PC-9 (cell line): ENCODE measurements at regions not wholly inside any gene's neighbourhood (a gene's known extent, or its start where the extent isn't known, plus 50 kb on each side); places are given as distances from the start of the nearest gene placed in this dataset.
"Not testable (repeated sequence)": the region's sequence is repeated elsewhere in the genome, so short reads cannot be mapped to it uniquely, and the experiment has no call there.

Experiments
- BruUV-seq: library from RNA; stranded (reverse); fragments of 400-500 nt; replicated peaks from 2 replicates; lab custom pipeline; 2021; lab: Mats Ljungman, UMichigan
- CTCF ChIA-PET: fragments of 300-600 bp; sonication (Branson Sonifier 250); formaldehyde crosslinking; loops from one replicate; lab custom pipeline; 2022; ENCODE audit warnings: antibody characterized with exemption; lab: Charles Lee
- POLR2A ChIA-PET: fragments of 300-600 bp; sonication (Branson Sonifier 250); formaldehyde crosslinking; loops from one replicate; lab custom pipeline; 2022; ENCODE audit warnings: antibody characterized with exemption; ENCODE audit not compliant: unreplicated experiment; lab: Charles Lee
- DNase-seq, 2 experiments: peaks; one replicate each; pipeline versions ENCODE4 v3.0.0 to v3.0.0-alpha.2; 2015 to 2022; ENCODE audit warnings: mixed read lengths in 1 of 2
- H2AFZ ChIP-seq: fragments of 200-600 bp; sonication (generic); 2 replicates; pipeline ENCODE4 v1.8.1; 2017; ENCODE audit warnings: antibody characterized with exemption
- H3F3A ChIP-seq: fragments of 200-600 bp; sonication (generic); 2 replicates; pipeline ENCODE4 v1.8.1; 2017; ENCODE audit warnings: antibody characterized with exemption, mild to moderate bottlenecking, low read depth; ENCODE audit not compliant: insufficient read depth
- H3K27ac ChIP-seq: fragments of 200-600 bp; sonication (generic); 2 replicates; pipeline ENCODE4 v1.6.1; 2016; ENCODE audit warnings: mixed run types
- H3K27me3 ChIP-seq: fragments of 200-600 bp; sonication (generic); 2 replicates; pipeline ENCODE4 v1.6.1; 2016; ENCODE audit warnings: low read depth, mixed run types; ENCODE audit not compliant: insufficient read depth
- H3K36me3 ChIP-seq: fragments of 200-600 bp; sonication (generic); 2 replicates; pipeline ENCODE4 v1.6.1; 2016; ENCODE audit warnings: low read depth, mixed run types
- H3K4me1 ChIP-seq: fragments of 200-600 bp; sonication (generic); replicated peaks from 2 replicates; pipeline ENCODE4 v1.6.1; 2016; ENCODE audit warnings: mixed run types; ENCODE audit not compliant: insufficient read depth
- H3K4me2 ChIP-seq: fragments of 200-600 bp; sonication (generic); 2 replicates; pipeline ENCODE4 v1.6.1; 2017; ENCODE audit warnings: mixed run types
- H3K4me3 ChIP-seq: fragments of 200-600 bp; sonication (generic); 2 replicates; pipeline ENCODE4 v1.6.1; 2016; ENCODE audit warnings: mixed run types
- H3K79me2 ChIP-seq: fragments of 200-600 bp; sonication (generic); 2 replicates; pipeline ENCODE4 v1.6.1; 2017; ENCODE audit warnings: low read depth, mixed run types
- H3K9me2 ChIP-seq: fragments of 200-600 bp; sonication (generic); 2 replicates; pipeline ENCODE4 v1.8.1; 2017; ENCODE audit warnings: mild to moderate bottlenecking; ENCODE audit not compliant: insufficient read depth
- H3K9me3 ChIP-seq: fragments of 200-600 bp; sonication (generic); 2 replicates; pipeline ENCODE4 v1.8.1; 2016; ENCODE audit warnings: low read depth; ENCODE audit not compliant: insufficient read depth
- H4K20me1 ChIP-seq: fragments of 200-600 bp; sonication (generic); 2 replicates; pipeline ENCODE4 v1.8.1; 2017; ENCODE audit not compliant: insufficient read depth
- CTCF ChIP-seq: fragments of 200-600 bp; sonication (generic); conservative IDR thresholded peaks from 2 replicates; pipeline ENCODE4 v1.6.1; 2017; ENCODE audit warnings: mixed run types, antibody characterized with exemption, mild to moderate bottlenecking, moderate library complexity
- EZH2 ChIP-seq: fragments of 200-600 bp; sonication (generic); IDR thresholded peaks from 2 replicates; pipeline ENCODE4 v1.8.0; 2017; ENCODE audit warnings: antibody characterized with exemption, low read depth
- intact Hi-C: fragments of 100-400 bp; cut with micrococcal nuclease; formaldehyde crosslinking; loops from one replicate; pipeline ENCODE4 v1.10.0; 2022; ENCODE audit not compliant: unreplicated experiment

- POLR2A ChIA-PET, result no interaction called here
- Histone ChIP-seq H3K27me3 (no peaks in the 10 kb centered on the region), H3K9me2 (no peaks in the 10 kb centered on the region), H3K27ac (no peak overlapping the region), H3K79me2 (no peaks in the 10 kb centered on the region), H4K20me1 (no peaks in the 10 kb centered on the region), H3K4me1 (peaks cover 24% of the 10 kb centered on the region), H2AFZ (no peak overlapping the region), H3K4me3 (no peak overlapping the region), H3K36me3 (no peaks in the 10 kb centered on the region), H3F3A (peaks cover 17% of the 10 kb centered on the region), H3K9me3 (no peaks in the 10 kb centered on the region), H3K4me2 (no peak overlapping the region)
- CTCF ChIA-PET, result no interaction called here
- no TSS peak for BruUV-seq
- intact Hi-C loops, result no loop called here
- TF ChIP-seq CTCF (no peak), EZH2 (no peak)
- no peak for DNase-seq
Observed at GRCh38 chr6:71226151-71226550, 62.5 kb upstream of the OGFRL1 start.

GRCh38 chr6:71228461-71229041, 60.1 kb upstream of the OGFRL1 start:
- Histone ChIP-seq H3F3A (peaks cover 17% of the 10 kb centered on the region), H3K27ac (peak overlapping the region; percentile 47), H3K4me1 (peaks cover 24% of the 10 kb centered on the region), H4K20me1 (no peaks in the 10 kb centered on the region), H3K36me3 (no peaks in the 10 kb centered on the region), H3K4me2 (peak overlapping the region; percentile 60), H3K79me2 (no peaks in the 10 kb centered on the region), H2AFZ (0 out of 2 replicates have a peak overlapping the region, but pooled peaks have one; percentile 17), H3K4me3 (no peak overlapping the region), H3K27me3 (no peaks in the 10 kb centered on the region), H3K9me3 (no peaks in the 10 kb centered on the region), H3K9me2 (no peaks in the 10 kb centered on the region)
- TF ChIP-seq EZH2, result no peak
- TF ChIP-seq CTCF, result no peak
- CTCF ChIA-PET, result no interaction called here
- BruUV-seq, result no TSS peak
- POLR2A ChIA-PET, result interaction anchor here (0.7 kb wide), 1 partner anchor 326 kb away, joined by 3 read pairs; no protein-coding TSS in a partner anchor
- DNase-seq, result peak in 1 of 2 experiments; percentile 74
- intact Hi-C loops, result no loop called here

GRCh38 chr6:71229477-71229876, 59.1 kb upstream of the OGFRL1 start:
- H3K9me2 ChIP-seq, result no peaks in the 10 kb centered on the region
- BruUV-seq, result no TSS peak
- peak overlapping the region; percentile 60 for H3K4me2 ChIP-seq
- no peaks in the 10 kb centered on the region for H3K27me3 ChIP-seq
- no peak overlapping the region for H3K4me3 ChIP-seq
- ChIA-PET POLR2A (no interaction called here), CTCF (interaction anchor here (0.6 kb wide), 1 partner anchor 49 kb away, joined by 4 read pairs; no protein-coding TSS in a partner anchor)
- H3K27ac ChIP-seq, result no peak overlapping the region
- TF ChIP-seq CTCF (no peak), EZH2 (no peak)
- peaks cover 24% of the 10 kb centered on the region for H3K4me1 ChIP-seq
- no peaks in the 10 kb centered on the region for H3K36me3 ChIP-seq
- DNase-seq, result no peak
- intact Hi-C loops, result no loop called here
- no peaks in the 10 kb centered on the region for H3K9me3 ChIP-seq
- H3K79me2 ChIP-seq, result no peaks in the 10 kb centered on the region
- no peaks in the 10 kb centered on the region for H4K20me1 ChIP-seq
- peaks cover 17% of the 10 kb centered on the region for H3F3A ChIP-seq
- H2AFZ ChIP-seq, result no peak overlapping the region

DNA sequence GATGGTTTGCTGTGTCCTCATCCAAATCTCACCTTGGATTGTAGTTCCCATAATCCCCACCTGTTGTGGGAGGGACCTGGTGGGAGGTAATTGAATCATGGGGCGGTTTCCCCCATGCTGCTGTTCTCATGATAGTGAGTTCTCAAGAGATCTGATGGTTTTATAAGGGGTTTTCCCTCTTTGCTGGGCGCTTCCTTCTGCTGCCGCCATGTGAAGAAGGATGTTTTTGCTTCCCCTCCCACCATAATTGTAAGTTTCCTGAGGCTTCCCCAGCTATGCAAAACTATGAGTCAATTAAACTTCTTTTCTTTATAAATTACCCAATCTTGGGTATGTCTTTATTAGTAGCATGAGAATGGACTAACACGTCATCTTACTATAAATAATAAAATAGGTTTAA, 55.7 kb upstream of the OGFRL1 start:
- DNase-seq, H4K20me1 ChIP-seq, H3K27me3 ChIP-seq, intact Hi-C loops, BruUV-seq, H3K36me3 ChIP-seq, H3K9me2 ChIP-seq, H2AFZ ChIP-seq, CTCF ChIA-PET, H3K9me3 ChIP-seq, H3K4me2 ChIP-seq, POLR2A ChIA-PET, H3K79me2 ChIP-seq, H3K27ac ChIP-seq, H3K4me3 ChIP-seq: not testable (repeated sequence)
- Histone ChIP-seq H3K4me1 (peaks cover 18% of the 10 kb centered on the region), H3F3A (peaks cover 17% of the 10 kb centered on the region)
